HG02884 (cell line): ENCODE measurements at regions not wholly inside any gene's neighbourhood (a gene's known extent, or its start where the extent isn't known, plus 50 kb on each side); places are given as distances from the start of the nearest gene placed in this dataset.
"Not testable (repeated sequence)": the region's sequence is repeated elsewhere in the genome, so short reads cannot be mapped to it uniquely, and the experiment has no call there.

Source experiments
- ATAC-seq: cut with Tn5 transposase; IDR thresholded peaks from one replicate; pipeline ENCODE4 v1.9.1; 2021; ENCODE audit warnings: mild to moderate bottlenecking, moderate library complexity; ENCODE audit not compliant: unreplicated experiment

DNA sequence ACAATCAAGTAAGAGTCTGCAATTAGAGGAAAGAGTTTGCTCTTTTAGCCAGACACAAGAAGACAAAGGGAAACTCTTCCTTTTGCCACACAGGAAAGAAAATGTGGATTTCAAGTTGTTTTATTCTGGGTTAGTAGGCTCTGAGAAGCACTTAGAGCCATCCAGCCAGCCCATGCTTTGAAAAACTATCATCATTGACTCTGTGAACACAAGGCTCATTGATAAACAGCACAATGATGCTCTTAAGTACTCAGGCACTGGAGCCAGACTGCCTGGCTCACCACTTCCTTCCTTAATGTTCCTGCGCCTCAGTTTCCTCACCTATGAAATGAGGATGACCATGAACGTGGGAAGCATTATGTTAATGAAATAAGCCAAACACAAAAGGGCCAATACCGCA is 150.2 kb upstream of the EEA1 start:
- no peak for ATAC-seq

- no peak for ATAC-seq
Measured at GRCh38 chr12:93079976-93080375, 150.9 kb upstream of the EEA1 start.

DNA sequence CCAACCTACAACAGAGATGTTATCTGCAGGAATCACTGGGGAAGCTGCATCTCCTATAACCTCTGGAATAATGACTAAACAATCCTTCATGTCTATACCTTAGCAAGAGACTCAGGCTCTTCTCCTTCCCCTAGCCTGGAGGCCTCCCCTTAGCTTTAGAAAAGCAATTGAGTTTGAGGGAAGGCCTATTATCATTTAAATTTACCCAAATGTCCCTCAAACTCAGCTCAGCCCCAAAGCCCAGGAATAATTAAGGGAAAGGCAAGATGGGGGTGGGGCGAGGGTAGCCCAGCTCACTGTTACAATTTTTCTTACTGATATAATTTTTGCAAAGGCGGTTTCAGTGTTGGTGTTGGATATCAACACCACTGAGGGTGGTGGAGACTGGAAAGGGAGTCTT is 151.4 kb upstream of the EEA1 start:
- ATAC-seq = no peak

GRCh38 chr12:93080994-93081809 is 152.1 kb upstream of the EEA1 start:
- ATAC-seq = no peak

- no peak for ATAC-seq
Measured at GRCh38 chr12:93081810-93082165, 152.7 kb upstream of the EEA1 start.

GRCh38 chr12:93085383-93086287 is 156.5 kb upstream of the EEA1 start:
- no peak for ATAC-seq

GRCh38 chr12:93086288-93086727 is 157.2 kb upstream of the EEA1 start:
- ATAC-seq = no peak

GRCh38 chr12:93087840-93088610 is 158.9 kb upstream of the EEA1 start:
- no peak for ATAC-seq

DNA sequence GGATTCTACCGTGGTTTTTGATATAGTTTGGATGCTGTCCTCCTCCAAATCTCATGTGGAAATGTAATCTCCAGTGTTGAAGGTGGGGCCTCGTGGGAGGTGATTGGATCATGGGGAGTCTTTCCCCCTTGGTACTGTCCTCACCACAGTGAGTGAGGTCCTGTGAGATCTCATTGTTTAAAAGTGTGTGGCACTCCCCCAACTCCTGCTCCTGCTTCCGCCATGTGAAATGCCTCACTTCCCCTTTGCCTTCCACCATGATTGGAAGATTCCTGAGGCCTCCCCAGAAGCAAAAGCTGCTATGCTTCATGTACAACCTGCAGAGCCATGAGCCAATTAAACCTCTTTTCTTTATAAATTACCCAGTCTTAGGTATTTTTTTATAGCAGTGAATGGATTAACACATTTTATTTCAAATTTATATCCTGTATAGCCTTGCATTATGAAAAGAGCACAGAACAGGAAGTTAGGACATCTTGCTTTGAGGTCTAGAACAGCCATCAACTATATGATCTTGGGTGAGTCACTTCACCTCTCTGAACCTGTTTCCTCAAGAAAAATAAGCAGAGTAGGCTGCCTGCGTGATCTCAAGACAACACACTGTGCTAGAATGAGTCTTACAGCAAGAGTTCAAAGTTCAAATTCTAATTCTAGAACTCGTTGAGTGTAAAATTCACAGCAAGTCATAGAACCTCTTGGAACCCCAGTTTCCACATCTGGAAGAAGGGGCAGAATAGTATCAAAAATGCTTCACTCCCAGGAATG is 160.9 kb upstream of the EEA1 start:
- no peak for ATAC-seq

- no peak for ATAC-seq
Measured at GRCh38 chr12:93090731-93091172, 161.7 kb upstream of the EEA1 start.

DNA sequence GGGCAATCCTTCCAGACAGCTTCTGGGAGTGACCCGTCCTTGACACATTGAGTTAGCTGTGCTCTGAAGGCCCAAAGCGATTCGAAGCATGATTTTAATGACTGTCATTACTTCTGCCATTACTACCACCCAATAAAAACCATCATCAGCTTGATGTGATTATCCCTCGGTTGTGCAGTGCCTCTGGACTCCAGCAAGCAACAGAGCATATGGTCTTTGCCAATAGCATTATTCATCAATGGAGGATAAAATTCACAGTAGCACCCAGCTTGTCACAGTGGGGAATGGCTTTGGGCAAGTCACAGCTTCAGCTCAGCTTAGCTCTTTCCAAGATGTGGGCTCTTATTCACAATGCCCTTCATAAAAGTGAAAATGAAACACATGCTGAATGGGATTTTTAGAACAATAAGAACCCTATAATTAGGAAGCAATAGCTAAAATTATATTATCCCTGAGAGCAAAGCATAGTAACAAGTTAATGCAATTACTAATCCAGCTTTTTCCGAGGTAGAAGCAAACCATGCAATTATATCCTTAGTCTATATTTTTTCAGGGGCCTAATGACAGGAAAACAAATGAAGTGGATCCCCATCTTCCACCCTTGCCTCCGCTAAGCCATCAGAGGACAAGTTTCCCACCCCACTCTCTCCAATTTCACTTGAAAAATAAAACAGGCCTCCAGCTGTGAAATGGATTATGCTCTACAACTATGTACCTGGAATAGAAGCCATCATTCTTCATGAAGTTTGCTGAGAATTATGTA is 163.0 kb upstream of the EEA1 start:
- ATAC-seq = no peak

- ATAC-seq = no peak
Measured at GRCh38 chr12:93092649-93092945, 163.5 kb upstream of the EEA1 start.

GRCh38 chr12:93093243-93093642 is 164.1 kb upstream of the EEA1 start:
- ATAC-seq = no peak

GRCh38 chr12:93094222-93094621 is 165.1 kb upstream of the EEA1 start:
- not testable (repeated sequence) for ATAC-seq

GRCh38 chr12:93094988-93095737 is 166.1 kb upstream of the EEA1 start:
- ATAC-seq = peak; percentile 91

- no peak for ATAC-seq
Measured at GRCh38 chr12:93097417-93097816, 168.3 kb upstream of the EEA1 start.

GRCh38 chr12:93098077-93098476 is 169.0 kb upstream of the EEA1 start:
- ATAC-seq = no peak

DNA sequence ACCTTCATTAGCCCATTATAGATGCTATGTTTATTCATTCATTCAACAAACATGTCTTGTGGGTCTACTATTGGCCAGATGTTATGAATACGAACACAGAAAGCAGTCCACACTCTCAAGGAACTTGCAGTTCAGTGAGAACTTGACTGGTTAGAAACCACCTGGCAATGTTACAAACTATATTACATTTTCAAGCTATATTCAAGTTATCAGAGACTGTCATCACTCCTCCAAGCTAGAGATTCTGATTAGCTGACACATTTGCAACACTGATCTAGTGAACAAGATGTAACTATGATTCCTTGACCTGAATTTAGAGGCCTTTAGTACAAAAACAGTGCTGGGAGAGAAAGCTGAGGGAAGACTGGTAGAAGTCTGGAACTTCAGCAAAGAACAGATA is 170.7 kb upstream of the EEA1 start:
- ATAC-seq = no peak

DNA sequence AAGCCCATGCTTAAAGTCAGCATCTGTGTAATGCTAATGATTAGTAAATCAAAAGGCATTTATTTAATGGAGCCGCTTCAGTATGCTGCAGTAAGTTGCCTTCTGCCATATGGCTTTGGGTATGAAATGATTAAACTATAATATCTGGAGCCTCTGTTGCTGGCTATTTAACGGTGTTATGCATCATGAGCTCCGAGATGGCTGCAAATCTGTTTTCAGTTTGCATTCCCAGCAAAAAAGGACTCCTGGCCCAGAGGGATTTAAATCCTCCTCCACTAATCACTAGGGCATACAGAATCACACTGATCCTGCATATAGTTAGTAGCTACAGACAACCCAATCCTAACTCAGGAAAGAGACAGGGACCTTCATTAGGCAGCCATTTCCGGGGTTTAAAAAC is 171.5 kb upstream of the EEA1 start:
- ATAC-seq = no peak
